HUES48 (cell line): ENCODE measurements at regions not wholly inside any gene's neighbourhood (a gene's known extent, or its start where the extent isn't known, plus 50 kb on each side); places are given as distances from the start of the nearest gene placed in this dataset.

Experiments used
- H3K27ac ChIP-seq: one replicate; pipeline ENCODE4 v1.7.0; 2013; ENCODE audit warnings: low read depth, low read length, inconsistent platforms
- H3K27me3 ChIP-seq: 2 replicates; pipeline ENCODE4 v1.6.1; 2013; ENCODE audit warnings: mild to moderate bottlenecking, low read length; ENCODE audit not compliant: control insufficient read depth, insufficient read depth
- H3K36me3 ChIP-seq: 2 replicates; pipeline ENCODE4 v1.6.1; 2013; ENCODE audit warnings: low read length; ENCODE audit not compliant: control insufficient read depth, insufficient read depth
- H3K4me1 ChIP-seq: 2 replicates; pipeline ENCODE4 v1.6.1; 2013; ENCODE audit warnings: mild to moderate bottlenecking, low read length; ENCODE audit not compliant: control insufficient read depth, insufficient read depth
- H3K4me3 ChIP-seq: 2 replicates; pipeline ENCODE4 v1.5.1; 2013; ENCODE audit warnings: mild to moderate bottlenecking, low read depth, low read length
- H3K9ac ChIP-seq: 2 replicates; pipeline ENCODE4 v1.6.1; 2013; ENCODE audit warnings: mild to moderate bottlenecking, low read depth, low read length, moderate library complexity
- H3K9me3 ChIP-seq: 2 replicates; pipeline ENCODE4 v1.6.1; 2013; ENCODE audit warnings: low read length; ENCODE audit not compliant: control insufficient read depth, insufficient read depth

DNA sequence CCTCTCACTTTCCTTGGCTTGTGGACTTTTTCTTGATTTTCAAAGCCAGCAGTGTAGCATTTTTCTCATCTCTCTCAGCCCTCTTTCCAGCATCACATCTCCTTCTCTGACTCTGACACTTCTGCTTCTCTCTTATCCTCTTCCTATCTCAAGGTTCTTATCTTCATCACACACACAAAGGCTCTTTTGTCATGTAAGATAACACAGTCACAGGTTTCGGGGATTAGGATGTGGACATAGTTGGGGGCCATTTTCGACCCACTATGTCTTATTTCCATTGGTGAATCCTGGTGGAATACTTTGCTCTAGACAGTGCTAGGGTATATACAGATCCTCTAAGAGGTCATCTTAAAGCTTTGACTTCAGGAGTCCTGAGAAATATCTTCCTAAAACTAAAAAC is 719.3 kb upstream of the TBX3 start:
- Histone ChIP-seq H3K9ac (no peak overlapping the region), H3K27ac (no peak overlapping the region), H3K4me1 (no peaks in the 10 kb centered on the region), H3K36me3 (no peaks in the 10 kb centered on the region), H3K4me3 (no peak overlapping the region), H3K27me3 (no peaks in the 10 kb centered on the region), H3K9me3 (no peaks in the 10 kb centered on the region)

DNA sequence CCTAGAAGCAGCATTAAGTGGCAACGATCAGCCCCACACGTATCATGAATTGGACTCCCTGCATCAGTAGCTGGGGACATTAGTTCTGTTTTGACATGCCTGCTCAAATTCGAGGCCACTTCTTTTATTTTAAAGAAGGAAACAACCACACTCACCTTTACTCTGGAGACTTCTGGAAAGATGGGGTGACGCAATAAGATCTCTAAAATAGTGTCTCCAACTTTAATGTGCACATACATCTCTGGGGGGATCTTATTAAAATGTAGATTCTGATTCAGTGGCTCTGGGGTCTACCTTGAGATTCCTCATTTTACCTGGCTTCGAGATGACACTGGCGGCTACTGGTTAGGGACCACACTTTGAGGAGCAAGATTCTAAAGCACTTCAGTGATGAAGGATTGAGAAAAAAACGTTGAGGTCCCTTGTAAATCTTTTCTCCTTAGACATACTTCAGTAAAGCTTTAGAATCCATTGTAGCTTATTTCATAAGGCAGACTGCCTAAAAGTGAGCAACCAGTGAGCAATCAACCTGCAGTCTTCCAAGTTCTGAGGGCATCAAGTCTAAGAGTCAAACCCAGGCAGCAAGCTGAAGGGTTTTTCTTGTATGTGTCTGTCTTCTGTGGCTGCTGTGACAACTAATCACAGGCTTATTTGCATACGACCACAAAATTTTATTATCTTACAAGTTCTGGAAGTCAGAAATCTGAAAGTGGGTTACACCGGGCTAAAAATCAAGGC is 718.6 kb upstream of the TBX3 start:
- no peaks in the 10 kb centered on the region for H3K9me3 ChIP-seq
- no peak overlapping the region for H3K9ac ChIP-seq
- no peaks in the 10 kb centered on the region for H3K36me3 ChIP-seq
- no peaks in the 10 kb centered on the region for H3K27me3 ChIP-seq
- H3K27ac ChIP-seq, result no peak overlapping the region
- H3K4me1 ChIP-seq, result no peaks in the 10 kb centered on the region
- no peak overlapping the region for H3K4me3 ChIP-seq

DNA sequence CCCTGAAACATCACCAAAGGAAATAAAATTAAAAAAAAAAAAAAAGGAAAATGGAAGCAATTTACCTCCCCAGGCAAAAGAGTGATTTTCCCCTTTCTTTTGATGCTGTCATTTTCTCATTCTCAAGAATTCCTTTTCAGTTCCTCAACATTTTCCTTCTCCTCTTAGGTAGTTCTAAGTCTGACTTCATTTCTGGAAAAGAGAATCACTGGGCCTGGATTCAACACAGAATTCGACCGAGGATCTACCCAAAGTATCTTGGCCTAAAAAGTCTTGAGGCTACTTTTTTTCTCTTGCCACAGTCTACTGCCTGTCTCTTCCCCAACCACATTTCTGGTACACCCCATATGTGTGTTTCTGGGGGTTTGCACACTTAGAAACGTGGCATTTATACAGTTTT is 717.8 kb upstream of the TBX3 start:
- Histone ChIP-seq H3K27ac (no peak overlapping the region), H3K9me3 (no peaks in the 10 kb centered on the region), H3K4me3 (no peak overlapping the region), H3K36me3 (no peaks in the 10 kb centered on the region), H3K27me3 (no peaks in the 10 kb centered on the region), H3K9ac (no peak overlapping the region), H3K4me1 (no peaks in the 10 kb centered on the region)

DNA sequence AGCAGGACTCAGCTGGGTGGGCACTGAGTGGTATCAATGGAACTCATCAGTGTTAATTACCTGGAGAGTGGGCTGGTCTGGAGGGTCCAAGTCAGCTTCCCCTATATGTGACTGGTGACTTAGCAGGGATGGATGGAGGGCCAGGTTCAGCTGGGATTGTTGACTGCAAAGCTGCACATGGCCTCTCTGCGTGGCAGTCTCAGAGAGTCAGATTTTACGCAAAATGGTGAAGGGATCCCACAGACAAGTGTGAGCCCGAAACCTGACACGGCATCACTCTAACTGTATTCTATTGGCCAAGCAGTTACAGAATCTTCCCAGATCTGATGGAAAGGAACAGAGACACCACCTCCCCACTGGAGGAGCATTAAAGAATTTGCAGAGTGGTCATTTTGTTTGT is 716.0 kb upstream of the TBX3 start:
- H3K27ac ChIP-seq, result no peak overlapping the region
- no peaks in the 10 kb centered on the region for H3K4me1 ChIP-seq

DNA sequence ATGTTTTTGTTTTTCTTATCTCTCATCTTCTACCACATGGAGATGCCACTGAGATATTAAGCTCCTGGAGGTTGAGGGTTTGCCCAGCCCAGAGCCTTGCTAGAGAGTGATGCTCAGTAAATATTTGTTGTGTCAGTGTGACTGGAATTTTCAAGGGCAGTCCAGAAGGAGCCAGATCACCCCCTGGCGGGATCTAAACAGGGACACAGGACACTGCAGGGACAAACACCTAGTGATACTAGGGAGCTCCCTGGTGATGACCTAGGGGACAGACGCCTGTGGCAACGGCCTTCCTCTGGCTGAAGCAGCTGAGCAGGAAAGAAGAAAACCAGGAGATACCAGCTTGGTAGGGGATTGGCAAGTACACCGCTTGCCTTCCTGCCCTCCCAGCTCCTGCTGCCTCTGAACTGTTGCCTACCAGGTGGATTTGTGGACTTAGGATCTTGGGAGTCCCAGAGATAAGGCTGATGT is 714.4 kb upstream of the TBX3 start:
- Histone ChIP-seq H3K9me3 (peaks cover 5% of the 10 kb centered on the region; the same call in 1 of the 2 replicates), H3K4me1 (no peaks in the 10 kb centered on the region), H3K4me3 (no peak overlapping the region), H3K36me3 (no peaks in the 10 kb centered on the region), H3K27ac (no peak overlapping the region), H3K27me3 (no peaks in the 10 kb centered on the region), H3K9ac (no peak overlapping the region)

More for the DNA sequence above, 716.0 kb upstream of the TBX3 start:
- Histone ChIP-seq H3K36me3 (no peaks in the 10 kb centered on the region), H3K9ac (no peak overlapping the region), H3K27me3 (no peaks in the 10 kb centered on the region), H3K9me3 (peaks cover 5% of the 10 kb centered on the region; the same call in 1 of the 2 replicates), H3K4me3 (no peak overlapping the region)

DNA sequence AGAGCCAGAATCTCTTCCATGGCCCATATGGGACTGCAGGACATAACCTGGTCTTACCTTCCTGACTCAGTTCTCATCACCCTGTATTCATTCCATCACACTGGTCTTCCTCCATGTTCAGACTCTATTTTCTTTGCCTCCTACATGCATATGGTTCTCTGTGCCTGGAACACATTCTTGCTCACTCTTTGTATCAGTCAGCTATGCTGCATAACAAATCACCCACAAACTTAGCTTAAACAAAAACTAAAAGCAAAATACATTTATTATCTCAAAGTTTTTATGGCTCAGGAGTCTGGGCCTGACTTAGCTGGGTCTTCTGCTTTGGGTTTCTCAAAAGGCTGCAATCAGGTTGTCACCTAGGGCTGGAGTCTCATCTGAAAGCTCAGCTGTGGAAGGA is 712.6 kb upstream of the TBX3 start:
- no peak overlapping the region for H3K4me3 ChIP-seq
- H3K36me3 ChIP-seq, result no peaks in the 10 kb centered on the region

DNA sequence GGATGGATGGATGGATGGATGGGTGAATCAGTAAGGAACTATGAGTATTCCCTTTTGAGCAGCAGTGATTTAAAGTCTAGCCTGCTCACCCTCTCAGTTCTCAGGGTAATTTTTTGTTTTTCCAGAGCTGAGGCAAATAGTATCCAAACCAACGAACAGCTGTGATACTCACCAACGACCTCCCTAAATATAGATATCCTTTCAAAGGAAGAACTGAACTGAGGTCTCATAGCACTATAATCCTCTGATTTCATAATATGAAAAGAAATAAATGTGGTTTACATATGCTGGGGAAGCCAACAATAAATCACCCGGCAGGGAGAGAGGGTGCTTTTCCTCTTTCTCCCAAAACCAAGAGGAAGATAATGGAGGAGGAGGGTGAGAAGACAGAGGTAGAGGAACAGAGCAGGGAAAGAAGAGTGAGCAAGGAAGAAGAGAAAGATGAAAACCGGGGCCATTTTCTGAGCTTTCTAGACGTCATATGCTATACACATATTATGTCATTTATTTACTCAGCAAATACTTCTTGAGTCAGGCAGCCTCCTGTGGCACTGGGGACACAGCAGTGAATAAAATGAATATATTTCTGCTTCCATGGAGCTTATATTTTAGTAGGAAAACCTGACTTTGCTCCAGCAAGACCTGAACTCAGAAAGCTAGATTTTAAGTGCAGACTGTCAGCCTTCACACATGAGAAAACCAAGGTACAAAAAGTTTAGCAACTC is 710.7 kb upstream of the TBX3 start:
- H3K4me3 ChIP-seq, result no peak overlapping the region

More for the DNA sequence above, 712.6 kb upstream of the TBX3 start:
- no peaks in the 10 kb centered on the region for H3K27me3 ChIP-seq
- H3K9me3 ChIP-seq, result peaks cover 5% of the 10 kb centered on the region; the same call in 1 of the 2 replicates
- H3K9ac ChIP-seq, result no peak overlapping the region
- no peaks in the 10 kb centered on the region for H3K4me1 ChIP-seq
- no peak overlapping the region for H3K27ac ChIP-seq

DNA sequence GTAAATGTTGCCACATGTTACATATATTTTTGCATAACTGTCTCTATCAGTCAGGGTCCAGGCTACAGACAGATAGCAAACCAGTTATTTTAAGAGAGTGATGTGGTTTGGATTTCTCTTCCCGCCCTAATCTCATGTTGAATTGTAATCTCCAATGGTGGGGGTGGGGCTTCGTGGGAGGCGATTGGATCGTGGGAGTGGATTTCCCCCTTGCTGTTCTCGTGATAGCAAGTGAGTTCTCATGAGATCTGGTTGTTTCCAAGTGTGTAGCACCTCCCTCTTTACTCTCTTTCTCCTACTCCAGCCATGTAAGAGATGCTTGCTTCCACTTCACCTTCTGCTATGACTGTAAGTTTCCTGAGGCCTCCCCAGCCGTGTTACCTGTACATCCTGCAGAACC is 704.2 kb upstream of the TBX3 start:
- Histone ChIP-seq H3K9ac (no peak overlapping the region), H3K27ac (no peak overlapping the region), H3K4me3 (no peak overlapping the region), H3K36me3 (no peaks in the 10 kb centered on the region), H3K4me1 (0 out of 2 replicates have a peak, but pooled peaks cover 7% of the 10 kb centered on the region), H3K27me3 (no peaks in the 10 kb centered on the region), H3K9me3 (no peaks in the 10 kb centered on the region)

More for the DNA sequence above, 710.7 kb upstream of the TBX3 start:
- Histone ChIP-seq H3K9ac (no peak overlapping the region), H3K4me1 (no peaks in the 10 kb centered on the region), H3K27ac (no peak overlapping the region), H3K36me3 (no peaks in the 10 kb centered on the region), H3K27me3 (no peaks in the 10 kb centered on the region), H3K9me3 (peaks cover 5% of the 10 kb centered on the region; the same call in 1 of the 2 replicates)

DNA sequence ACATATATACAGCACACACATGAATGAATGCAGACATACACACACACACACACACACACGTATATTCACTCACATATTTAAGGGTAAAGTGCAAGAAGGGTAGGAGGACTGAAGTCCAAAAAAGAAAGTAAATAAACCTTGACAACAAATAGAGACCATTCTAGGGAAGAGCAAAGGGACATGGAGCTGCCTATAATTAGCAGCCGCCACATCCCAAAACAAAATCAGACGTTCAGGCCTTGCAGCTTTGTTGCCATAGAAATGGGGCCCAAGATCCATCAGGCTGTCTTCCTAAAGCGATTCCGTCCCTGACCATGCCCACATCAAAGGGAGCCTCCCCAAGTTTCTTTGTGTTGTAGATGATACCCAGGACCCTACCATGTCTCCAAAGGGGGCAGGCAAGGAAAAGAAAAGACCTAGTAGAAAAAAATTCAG is 703.5 kb upstream of the TBX3 start:
- no peak overlapping the region for H3K4me3 ChIP-seq
- H3K36me3 ChIP-seq, result no peaks in the 10 kb centered on the region
- H3K27me3 ChIP-seq, result no peaks in the 10 kb centered on the region
- 0 out of 2 replicates have a peak, but pooled peaks cover 7% of the 10 kb centered on the region for H3K4me1 ChIP-seq
- H3K9me3 ChIP-seq, result no peaks in the 10 kb centered on the region
- no peak overlapping the region for H3K9ac ChIP-seq
- no peak overlapping the region for H3K27ac ChIP-seq

DNA sequence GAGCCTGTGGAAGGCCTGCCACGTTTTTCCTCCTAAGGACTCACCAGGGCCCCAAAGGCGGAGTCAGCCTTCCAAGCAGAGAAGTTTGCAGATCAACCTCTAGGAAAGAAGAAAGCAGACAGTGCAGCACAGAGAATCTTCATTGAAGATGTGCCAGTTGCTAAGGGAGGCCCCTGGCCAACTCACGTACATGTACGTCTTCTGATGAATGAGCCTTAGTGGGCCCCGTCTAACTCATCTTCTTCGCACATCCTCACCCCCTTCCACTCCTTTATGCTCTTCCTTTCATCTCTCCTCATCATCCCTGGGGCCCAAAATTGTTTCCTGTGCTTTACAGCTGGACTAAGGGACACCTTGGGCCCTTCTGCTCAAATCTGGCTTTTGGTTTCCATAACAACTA is 703.0 kb upstream of the TBX3 start:
- no peaks in the 10 kb centered on the region for H3K36me3 ChIP-seq
- H3K4me3 ChIP-seq, result no peak overlapping the region
- no peaks in the 10 kb centered on the region for H3K9me3 ChIP-seq
- H3K27me3 ChIP-seq, result no peaks in the 10 kb centered on the region
- H3K4me1 ChIP-seq, result 0 out of 2 replicates have a peak, but pooled peaks cover 7% of the 10 kb centered on the region
- no peak overlapping the region for H3K9ac ChIP-seq
- no peak overlapping the region for H3K27ac ChIP-seq

DNA sequence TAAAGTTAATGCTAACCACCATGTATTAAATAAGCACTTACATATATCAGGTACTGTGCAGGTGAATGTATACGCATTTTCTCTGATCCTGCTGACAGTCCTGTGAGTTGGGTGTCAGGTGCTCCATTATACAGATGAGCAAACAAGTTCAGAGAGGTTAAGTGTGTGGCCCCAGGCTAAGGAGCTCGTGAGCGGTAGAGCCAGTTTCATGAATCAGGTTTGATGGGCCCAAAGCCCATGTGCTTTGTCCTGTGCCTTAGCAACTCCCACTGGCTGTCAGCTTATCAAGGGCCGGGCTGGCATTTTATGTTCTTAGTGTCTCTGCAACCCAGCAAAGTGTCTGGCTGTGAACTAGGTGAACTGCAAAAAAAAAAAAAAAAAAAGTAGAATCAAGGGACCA is 701.2 kb upstream of the TBX3 start:
- H3K27ac ChIP-seq, result no peak overlapping the region
- no peak overlapping the region for H3K4me3 ChIP-seq
- H3K9me3 ChIP-seq, result no peaks in the 10 kb centered on the region
- no peaks in the 10 kb centered on the region for H3K36me3 ChIP-seq
- H3K4me1 ChIP-seq, result 0 out of 2 replicates have a peak, but pooled peaks cover 7% of the 10 kb centered on the region
- no peaks in the 10 kb centered on the region for H3K27me3 ChIP-seq
- no peak overlapping the region for H3K9ac ChIP-seq
